SK-N-SH (cell line): ENCODE measurements at regions not wholly inside any gene's neighbourhood (a gene's known extent, or its start where the extent isn't known, plus 50 kb on each side); places are given as distances from the start of the nearest gene placed in this dataset.

ENCODE experiments used
- CTCF ChIA-PET: fragments of 300-600, 350-600 bp; formaldehyde crosslinking; extraction: SDS; loops from one replicate; lab custom pipeline; 2021; lab: Yijun Ruan, JAX
- POLR2A ChIA-PET: fragments of 350-600 bp; sonication (Branson Sonifier 250); formaldehyde crosslinking; extraction: SDS; loops from one replicate; lab custom pipeline; 2020; ENCODE audit warnings: antibody characterized with exemption, inconsistent platforms; lab: Yijun Ruan, JAX
- DNase-seq: peaks from one replicate; pipeline ENCODE4 v3.0.0; 2012
- H2AFZ ChIP-seq: fragments of 200-600 bp; sonication (generic); 2 replicates; pipeline ENCODE4 v1.8.1; 2016; ENCODE audit warnings: antibody characterized with exemption, mild to moderate bottlenecking, low read depth
- H3F3A ChIP-seq: fragments of 200-600 bp; sonication (generic); replicated peaks from 2 replicates; pipeline ENCODE3; 2016; ENCODE audit warnings: antibody characterized with exemption, mild to moderate bottlenecking; ENCODE audit not compliant: insufficient read depth
- H3K27ac ChIP-seq, 2 experiments: fragments of 200-500 bp in 1 of 2; fragments of 200-600 bp in 1 of 2; sonication (Bioruptor generic) in 1 of 2; sonication (generic), shearing (Covaris generic) in 1 of 2; 2 replicates each; pipeline versions ENCODE4 v1.5.1 to v1.6.1; 2014 to 2016; ENCODE audit warnings: low read depth in 2 of 2, inconsistent platforms in 1 of 2, low read length in 1 of 2, mild to moderate bottlenecking in 1 of 2, mixed read lengths in 1 of 2
- H3K27me3 ChIP-seq: fragments of 200-600 bp; sonication (generic), shearing (Covaris generic); 2 replicates; pipeline ENCODE4 v1.6.1; 2016; ENCODE audit warnings: mixed run types; ENCODE audit not compliant: insufficient read depth
- H3K36me3 ChIP-seq, 2 experiments: fragments of 200-500 bp in 1 of 2; fragments of 200-600 bp in 1 of 2; sonication (Bioruptor generic) in 1 of 2; sonication (generic) in 1 of 2; replicated peaks in 1 of 2; 2 replicates each; pipeline versions ENCODE3 to v1.5.1; 2014 to 2016; ENCODE audit warnings: low read length in 1 of 2, mild to moderate bottlenecking in 1 of 2; ENCODE audit not compliant: insufficient read depth in 2 of 2, control insufficient read depth in 1 of 2
- H3K4me1 ChIP-seq, 2 experiments: fragments of 200-500 bp in 1 of 2; fragments of 200-600 bp in 1 of 2; sonication (Bioruptor generic) in 1 of 2; sonication (generic), shearing (Covaris generic) in 1 of 2; 2 replicates each; pipeline versions ENCODE4 v1.5.1 to v1.6.1; 2014 to 2016; ENCODE audit warnings: low read depth in 1 of 2, low read length in 1 of 2, mixed run types in 1 of 2; ENCODE audit not compliant: insufficient read depth in 2 of 2, control insufficient read depth in 1 of 2
- H3K4me2 ChIP-seq: fragments of 200-600 bp; sonication (generic), shearing (Covaris generic); 2 replicates; pipeline ENCODE4 v1.6.1; 2017; ENCODE audit warnings: mixed run types
- H3K4me3 ChIP-seq, 2 experiments: fragments of 200-500 bp in 1 of 2; fragments of 200-600 bp in 1 of 2; sonication (Bioruptor generic) in 1 of 2; sonication (generic), shearing (Covaris generic) in 1 of 2; 2 replicates each; pipeline versions ENCODE4 v1.5.1 to v1.8.1; 2014 to 2016; ENCODE audit warnings: low read depth in 2 of 2, inconsistent platforms in 1 of 2, low read length in 1 of 2, mild to moderate bottlenecking in 1 of 2, mixed read lengths in 1 of 2, moderate library complexity in 1 of 2
- H3K79me2 ChIP-seq: fragments of 200-600 bp; sonication (generic); 2 replicates; pipeline ENCODE4 v1.8.1; 2017; ENCODE audit warnings: mild to moderate bottlenecking; ENCODE audit not compliant: insufficient read depth
- H3K9ac ChIP-seq: fragments of 200-600 bp; sonication (generic); 2 replicates; pipeline ENCODE4 v1.6.1; 2017; ENCODE audit warnings: mixed run types
- H3K9me2 ChIP-seq: fragments of 200-600 bp; sonication (generic); 2 replicates; pipeline ENCODE4 v1.6.1; 2017; ENCODE audit warnings: mixed run types
- H3K9me3 ChIP-seq: fragments of 200-600 bp; sonication (generic); 2 replicates; pipeline ENCODE4 v1.6.1; 2017; ENCODE audit warnings: mixed run types, mild to moderate bottlenecking, moderate library complexity
- H4K20me1 ChIP-seq: fragments of 200-600 bp; sonication (generic); 2 replicates; pipeline ENCODE4 v1.6.1; 2017; ENCODE audit warnings: mild to moderate bottlenecking, mixed run types; ENCODE audit not compliant: insufficient read depth
- EZH2phosphoT487 ChIP-seq: fragments of 200-600 bp; sonication (generic); IDR thresholded peaks from 2 replicates; pipeline ENCODE4 v1.6.1; 2017; ENCODE audit warnings: low read depth, mixed run types, mild to moderate bottlenecking, antibody characterized with exemption, moderate library complexity, borderline replicate concordance
- FOXJ3 ChIP-seq: sonication (generic); formaldehyde crosslinking; IDR thresholded peaks from 2 replicates; pipeline ENCODE4 v1.5.1; 2020; ENCODE audit warnings: mild to moderate bottlenecking, missing genetic modification reagents
- FOXM1 ChIP-seq: IDR thresholded peaks from 2 replicates; pipeline ENCODE4 v1.4.0; 2012; ENCODE audit warnings: low read depth, mild to moderate bottlenecking
- GABPA ChIP-seq: IDR thresholded peaks from 2 replicates; pipeline ENCODE4 v1.4.0; 2012; ENCODE audit warnings: low read depth, mild to moderate bottlenecking
- GATA2 ChIP-seq: sonication (generic); formaldehyde crosslinking; IDR thresholded peaks from 2 replicates; pipeline ENCODE4 v1.5.0; 2020; ENCODE audit warnings: mild to moderate bottlenecking, missing genetic modification reagents
- MXI1 ChIP-seq: IDR thresholded peaks from 2 replicates; pipeline ENCODE4 v1.6.1; 2012; ENCODE audit warnings: mild to moderate bottlenecking, low read depth, low read length, improper control_type of control experiment
- NRF1 ChIP-seq: IDR thresholded peaks from 2 replicates; pipeline ENCODE4 v1.6.1; 2012; ENCODE audit warnings: low read depth, mild to moderate bottlenecking, low read length
- RAD21 ChIP-seq: IDR thresholded peaks from 2 replicates; pipeline ENCODE4 v1.6.1; 2012; ENCODE audit warnings: mild to moderate bottlenecking, low read length
- RCOR1 ChIP-seq: fragments of 150-350 bp; IDR thresholded peaks from 2 replicates; pipeline ENCODE4 v1.6.1; 2017; ENCODE audit warnings: antibody characterized with exemption, low read length
- RFX5 ChIP-seq: IDR thresholded peaks from 2 replicates; pipeline ENCODE4 v1.6.1; 2012; ENCODE audit warnings: mild to moderate bottlenecking, improper control_type of control experiment, low read length
- RXRA ChIP-seq: IDR thresholded peaks from 2 replicates; pipeline ENCODE4 v1.4.0; 2012; ENCODE audit warnings: low read depth, mild to moderate bottlenecking, borderline replicate concordance
- SIN3A ChIP-seq: IDR thresholded peaks from 2 replicates; pipeline ENCODE4 v1.6.1; 2012; ENCODE audit warnings: low read depth, mild to moderate bottlenecking, low read length, moderate library complexity, borderline replicate concordance
- TAF1 ChIP-seq: IDR thresholded peaks from 2 replicates; pipeline ENCODE4 v1.6.1; 2012; ENCODE audit warnings: low read depth, mild to moderate bottlenecking, low read length, moderate library complexity, borderline replicate concordance
- USF2 ChIP-seq: fragments of 150-350 bp; IDR thresholded peaks from 2 replicates; pipeline ENCODE4 v1.6.1; 2017; ENCODE audit warnings: antibody characterized with exemption, low read length, low read depth, borderline replicate concordance
- WGBS: methylation state at CpG from one replicate; pipeline ENCODE4 v1.1.6; 2017; ENCODE audit warnings: low lambda C conversion rate; 5-methylcytosine and 5-hydroxymethylcytosine counted together
- TF ChIP-seq, protein P1 (sequence below): IDR thresholded peaks from 2 replicates; pipeline ENCODE4 v1.4.0; 2012; ENCODE audit warnings: low read depth, borderline replicate concordance
- TF ChIP-seq, protein P2 (sequence below): fragments of 150-350 bp; IDR thresholded peaks from 2 replicates; pipeline ENCODE4 v1.6.1; 2016; ENCODE audit warnings: mild to moderate bottlenecking, low read depth, low read length
- TF ChIP-seq, protein P3 (sequence below): IDR thresholded peaks from 2 replicates; pipeline ENCODE4 v1.4.0; 2012; ENCODE audit warnings: low read depth

DNA sequence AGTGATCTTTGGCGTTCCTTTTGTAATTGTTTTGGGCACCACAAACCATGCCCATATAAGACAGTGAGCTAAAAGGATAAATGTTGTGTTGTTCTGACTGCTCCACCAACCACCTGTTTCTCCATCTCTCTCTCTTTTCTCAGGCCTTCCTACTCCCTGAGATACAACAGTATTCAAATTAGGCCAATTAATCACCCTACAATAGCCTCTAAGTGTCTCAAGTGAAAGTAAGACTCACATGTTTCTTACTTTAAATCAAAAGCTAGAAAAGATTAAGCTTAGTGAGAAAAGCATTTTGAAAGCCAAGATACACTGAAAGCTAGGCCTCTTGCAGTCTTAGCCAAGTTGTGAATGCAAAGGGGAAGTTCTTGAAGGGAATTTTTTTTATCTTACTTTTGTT is 268.8 kb upstream of the NREP start:
- Histone ChIP-seq H3K36me3 (no peaks in the 10 kb centered on the region), H3K27ac (no peak overlapping the region), H3K27me3 (no peaks in the 10 kb centered on the region), H3F3A (no peaks in the 10 kb centered on the region), H3K79me2 (no peaks in the 10 kb centered on the region), H3K4me1 (no peaks in the 10 kb centered on the region), H3K9me2 (no peaks in the 10 kb centered on the region), H3K4me2 (no peak overlapping the region), H3K9ac (no peak overlapping the region), H3K4me3 (no peak overlapping the region), H2AFZ (no peak overlapping the region), H3K9me3 (no peaks in the 10 kb centered on the region; the same call in 1 of the 2 replicates), H4K20me1 (no peaks in the 10 kb centered on the region)
- ChIA-PET POLR2A (no interaction called here), CTCF (no interaction called here)
- no peak for DNase-seq
- WGBS = 3% methylated on average over 1 of the region's 1 CpG
- TF ChIP-seq USF2 (no peak), RXRA (no peak), TAF1 (no peak), RCOR1 (no peak), SIN3A (no peak), MXI1 (no peak), GABPA (no peak), RAD21 (no peak), FOXJ3 (CRISPR knock-in tag) (no peak), RFX5 (no peak), FOXM1 (no peak)
- TF ChIP-seq, protein P1, sequence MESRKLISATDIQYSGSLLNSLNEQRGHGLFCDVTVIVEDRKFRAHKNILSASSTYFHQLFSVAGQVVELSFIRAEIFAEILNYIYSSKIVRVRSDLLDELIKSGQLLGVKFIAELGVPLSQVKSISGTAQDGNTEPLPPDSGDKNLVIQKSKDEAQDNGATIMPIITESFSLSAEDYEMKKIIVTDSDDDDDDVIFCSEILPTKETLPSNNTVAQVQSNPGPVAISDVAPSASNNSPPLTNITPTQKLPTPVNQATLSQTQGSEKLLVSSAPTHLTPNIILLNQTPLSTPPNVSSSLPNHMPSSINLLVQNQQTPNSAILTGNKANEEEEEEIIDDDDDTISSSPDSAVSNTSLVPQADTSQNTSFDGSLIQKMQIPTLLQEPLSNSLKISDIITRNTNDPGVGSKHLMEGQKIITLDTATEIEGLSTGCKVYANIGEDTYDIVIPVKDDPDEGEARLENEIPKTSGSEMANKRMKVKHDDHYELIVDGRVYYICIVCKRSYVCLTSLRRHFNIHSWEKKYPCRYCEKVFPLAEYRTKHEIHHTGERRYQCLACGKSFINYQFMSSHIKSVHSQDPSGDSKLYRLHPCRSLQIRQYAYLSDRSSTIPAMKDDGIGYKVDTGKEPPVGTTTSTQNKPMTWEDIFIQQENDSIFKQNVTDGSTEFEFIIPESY = no peak
- TF ChIP-seq, protein P2, sequence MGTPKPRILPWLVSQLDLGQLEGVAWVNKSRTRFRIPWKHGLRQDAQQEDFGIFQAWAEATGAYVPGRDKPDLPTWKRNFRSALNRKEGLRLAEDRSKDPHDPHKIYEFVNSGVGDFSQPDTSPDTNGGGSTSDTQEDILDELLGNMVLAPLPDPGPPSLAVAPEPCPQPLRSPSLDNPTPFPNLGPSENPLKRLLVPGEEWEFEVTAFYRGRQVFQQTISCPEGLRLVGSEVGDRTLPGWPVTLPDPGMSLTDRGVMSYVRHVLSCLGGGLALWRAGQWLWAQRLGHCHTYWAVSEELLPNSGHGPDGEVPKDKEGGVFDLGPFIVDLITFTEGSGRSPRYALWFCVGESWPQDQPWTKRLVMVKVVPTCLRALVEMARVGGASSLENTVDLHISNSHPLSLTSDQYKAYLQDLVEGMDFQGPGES = no peak
- TF ChIP-seq, protein P3, sequence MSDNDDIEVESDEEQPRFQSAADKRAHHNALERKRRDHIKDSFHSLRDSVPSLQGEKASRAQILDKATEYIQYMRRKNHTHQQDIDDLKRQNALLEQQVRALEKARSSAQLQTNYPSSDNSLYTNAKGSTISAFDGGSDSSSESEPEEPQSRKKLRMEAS = no peak

DNA sequence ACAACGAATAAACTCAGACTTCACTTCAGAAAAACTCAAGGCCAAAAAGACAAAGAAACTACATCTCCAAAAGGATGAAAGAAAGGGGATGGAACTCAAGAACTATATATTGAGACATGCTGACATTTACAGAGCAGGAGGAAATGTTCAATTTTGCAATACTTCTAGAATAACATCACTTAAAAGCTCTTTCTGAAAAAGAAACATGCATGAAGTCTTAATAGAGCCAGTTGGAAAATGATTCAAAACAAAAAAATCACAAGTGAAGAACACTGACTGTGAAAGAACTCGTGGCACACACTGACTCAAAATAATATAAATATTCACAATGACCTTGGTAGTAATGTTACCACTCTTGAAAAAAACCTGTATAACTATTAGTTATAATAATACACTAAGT is 267.8 kb upstream of the NREP start:
- WGBS = 31% methylated on average over 2 of the region's 2 CpGs
- Histone ChIP-seq H4K20me1 (no peaks in the 10 kb centered on the region), H3F3A (no peaks in the 10 kb centered on the region), H3K4me2 (no peak overlapping the region), H3K4me1 (no peaks in the 10 kb centered on the region), H3K36me3 (no peaks in the 10 kb centered on the region), H3K79me2 (no peaks in the 10 kb centered on the region), H3K9me2 (no peaks in the 10 kb centered on the region), H3K27ac (no peak overlapping the region), H3K4me3 (no peak overlapping the region), H3K27me3 (no peaks in the 10 kb centered on the region), H2AFZ (peak overlapping the region; percentile 56; the same call in 1 of the 2 replicates), H3K9ac (no peak overlapping the region), H3K9me3 (no peaks in the 10 kb centered on the region)
- no peak for TF ChIP-seq RCOR1
- TF ChIP-seq TAF1 = no peak
- TF ChIP-seq EZH2phosphoT487 = no peak
- no peak for TF ChIP-seq GABPA
- no peak for TF ChIP-seq MXI1
- no peak for TF ChIP-seq GATA2
- no peak for TF ChIP-seq NRF1
- ChIA-PET POLR2A (no interaction called here), CTCF (interaction anchor here (1.1 kb wide), 1 partner anchor 474 kb away, joined by 3 read pairs; no protein-coding TSS in a partner anchor)
- DNase-seq = no peak
